Fibroblast of peridontal ligament (primary cell): ENCODE measurements at regions not wholly inside any gene's neighbourhood (a gene's known extent, or its start where the extent isn't known, plus 50 kb on each side); places are given as distances from the start of the nearest gene placed in this dataset.
"Not testable (repeated sequence)": the region's sequence is repeated elsewhere in the genome, so short reads cannot be mapped to it uniquely, and the experiment has no call there.

Experiments
- DNase-seq: peaks from one replicate; pipeline ENCODE4 v3.0.0-alpha.2; 2010; ENCODE audit errors: extremely low read depth

GRCh38 chr10:131017566-131018285, 293.8 kb downstream of the TCERG1L start:
- no peak for DNase-seq

GRCh38 chr10:131018886-131019500, 292.5 kb downstream of the TCERG1L start:
- DNase-seq: no peak

- DNase-seq: no peak
Observed at GRCh38 chr10:131019696-131020095, 291.8 kb downstream of the TCERG1L start.

DNA sequence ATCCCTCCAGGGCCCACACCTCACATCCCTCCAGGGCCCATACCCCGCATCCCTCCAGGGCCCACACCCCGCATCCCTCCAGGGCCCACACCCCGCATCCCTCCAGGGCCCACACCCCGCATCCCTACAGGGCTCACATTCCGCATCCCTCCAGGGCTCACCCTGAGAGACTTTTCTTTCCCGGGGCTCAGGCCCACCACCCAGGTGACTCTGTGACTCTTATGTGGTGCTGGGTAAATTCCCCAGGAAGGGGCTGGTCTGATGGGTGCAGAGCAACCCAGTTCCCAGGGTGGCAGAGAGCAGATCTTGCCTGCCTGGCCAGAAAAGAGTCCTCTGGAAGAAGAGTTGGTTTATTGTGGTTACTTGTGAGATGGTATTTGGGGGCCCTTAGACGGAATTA, 290.7 kb downstream of the TCERG1L start:
- DNase-seq: no peak

GRCh38 chr10:131021246-131021895, 290.1 kb downstream of the TCERG1L start:
- DNase-seq: no peak

GRCh38 chr10:131021969-131022368, 289.6 kb downstream of the TCERG1L start:
- no peak for DNase-seq

GRCh38 chr10:131022369-131022768, 289.2 kb downstream of the TCERG1L start:
- DNase-seq: no peak

- no peak for DNase-seq
Observed at GRCh38 chr10:131022981-131023380, 288.5 kb downstream of the TCERG1L start.

- no peak for DNase-seq
Observed at GRCh38 chr10:131024259-131025131, 287.0 kb downstream of the TCERG1L start.

DNA sequence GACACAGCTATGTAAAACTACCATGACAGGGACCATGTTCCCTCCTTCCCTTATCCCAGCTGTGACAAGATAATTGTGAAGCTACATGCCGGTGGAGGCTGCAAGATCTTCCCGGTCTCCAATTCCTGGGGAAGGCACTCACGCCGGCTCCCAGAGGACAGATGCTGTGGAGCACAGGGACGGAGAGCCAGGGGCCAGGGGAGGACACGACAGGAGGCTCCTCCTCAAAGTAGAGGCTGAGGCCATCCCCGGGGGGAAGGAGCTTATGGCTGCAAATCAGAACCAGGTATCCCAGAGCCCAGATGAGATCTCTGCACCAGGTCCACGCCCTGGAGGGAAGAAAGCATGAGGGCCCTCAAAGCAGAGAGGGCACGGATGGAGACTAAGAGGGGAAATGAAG, 286.2 kb downstream of the TCERG1L start:
- DNase-seq: no peak

DNA sequence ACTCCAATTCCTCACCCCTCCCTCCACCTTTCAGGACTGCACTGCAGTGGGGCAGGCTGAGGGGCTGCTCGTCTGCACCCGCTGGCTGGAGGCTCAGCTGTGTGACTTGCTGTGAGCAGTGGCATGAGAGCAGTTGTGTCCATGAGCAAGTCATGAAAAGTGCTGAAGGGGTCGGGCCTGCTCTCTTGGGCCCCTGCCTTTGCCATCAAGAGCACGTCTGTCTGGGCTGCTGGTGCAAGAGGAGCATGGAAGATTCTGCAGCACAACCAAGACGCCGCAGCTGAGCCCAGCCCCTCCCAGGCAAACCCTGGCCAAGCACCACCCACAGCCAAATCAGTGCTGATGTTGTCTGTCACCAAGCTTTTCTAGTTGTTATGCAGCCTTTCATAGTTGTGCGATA, 284.3 kb downstream of the TCERG1L start:
- DNase-seq: no peak

GRCh38 chr10:131031346-131031745, 280.2 kb downstream of the TCERG1L start:
- DNase-seq: no peak

GRCh38 chr10:131032329-131033165, 279.0 kb downstream of the TCERG1L start:
- DNase-seq: no peak

DNA sequence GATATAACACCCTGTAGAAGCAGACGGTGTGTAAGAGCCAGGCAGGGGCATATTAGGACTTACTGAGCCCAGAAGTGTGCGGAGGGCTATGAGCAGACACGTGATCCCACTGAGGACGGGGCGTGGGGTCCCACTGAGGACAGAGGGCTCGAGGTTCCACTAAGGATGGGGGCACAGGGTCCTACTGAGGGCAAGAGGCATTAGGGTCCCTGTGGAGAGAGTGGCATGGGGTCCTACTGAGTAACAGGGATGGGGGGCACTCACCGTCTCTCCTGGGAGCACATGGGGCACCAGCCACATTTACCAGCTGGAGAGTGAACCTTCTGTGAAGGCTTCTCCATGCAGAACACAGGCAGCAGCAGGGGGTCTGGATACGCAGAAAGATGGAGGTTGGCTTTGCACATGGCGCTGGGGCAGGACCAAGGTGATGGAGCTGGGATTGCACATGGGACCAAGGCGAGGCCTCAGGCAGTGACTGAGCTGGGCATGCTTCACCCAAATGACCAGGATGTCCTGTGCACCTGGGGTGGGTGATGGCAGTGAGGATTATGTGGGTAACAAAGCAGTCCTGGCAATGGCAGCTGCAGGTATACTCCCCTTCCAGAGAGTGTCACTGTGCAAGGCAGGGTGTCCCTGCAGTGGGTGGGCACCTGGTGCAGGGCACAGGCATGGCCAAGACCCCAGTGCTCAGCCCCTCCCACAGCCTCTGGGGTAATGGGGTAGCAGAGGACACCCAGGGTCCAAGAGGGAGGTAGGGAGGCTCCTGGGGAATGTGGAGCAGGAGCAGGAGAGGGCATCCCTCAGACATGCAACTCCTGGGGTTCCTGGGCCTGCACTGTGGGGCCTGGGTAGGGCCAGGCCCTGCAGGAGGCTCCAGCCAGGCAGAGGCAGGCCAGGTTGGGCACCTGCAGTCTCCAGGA, 278.1 kb downstream of the TCERG1L start:
- DNase-seq: no peak

GRCh38 chr10:131034451-131034850, 277.1 kb downstream of the TCERG1L start:
- no peak for DNase-seq

- DNase-seq: no peak
Observed at GRCh38 chr10:131035779-131036178, 275.7 kb downstream of the TCERG1L start.

DNA sequence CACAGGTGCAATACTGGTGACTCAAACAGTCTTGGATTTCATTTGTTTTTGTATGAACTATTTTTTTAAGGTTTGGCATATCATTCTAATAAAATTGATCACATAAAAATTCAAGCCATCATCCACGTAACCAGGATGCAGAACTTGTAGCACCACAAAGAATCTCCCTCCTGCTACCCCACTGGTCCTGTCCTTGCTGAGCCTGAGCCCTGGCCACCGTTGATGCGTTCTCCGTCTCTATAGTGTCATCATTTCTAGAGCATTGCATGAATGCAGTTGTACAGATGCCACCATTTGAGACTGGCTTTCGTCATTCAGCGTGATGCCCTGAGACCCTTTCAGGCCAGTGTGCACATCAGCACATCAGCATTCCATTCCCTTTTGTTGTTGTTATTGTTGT, 273.5 kb downstream of the TCERG1L start:
- no peak for DNase-seq

DNA sequence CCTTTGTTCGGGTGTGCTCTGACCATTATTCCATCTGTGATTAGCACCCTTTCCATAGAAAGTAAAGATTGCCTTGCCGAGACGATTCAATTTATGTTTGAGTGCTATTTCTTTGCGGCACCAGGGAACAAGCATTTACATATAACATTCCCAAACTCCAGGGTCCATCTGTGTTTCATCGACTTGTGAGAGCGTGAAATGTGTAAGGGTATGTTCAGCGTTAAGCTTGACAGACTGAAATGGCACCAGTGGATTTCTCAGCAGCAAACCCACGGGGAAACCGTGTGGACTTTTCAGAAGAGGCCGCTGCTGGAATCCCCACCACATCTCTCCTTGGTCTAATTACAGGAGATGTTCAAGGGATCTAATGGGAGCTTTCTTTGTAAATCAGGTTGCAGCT, 270.5 kb downstream of the TCERG1L start:
- no peak for DNase-seq

GRCh38 chr10:131041441-131041840, 270.1 kb downstream of the TCERG1L start:
- no peak for DNase-seq

- not testable (repeated sequence) for DNase-seq
Observed at GRCh38 chr10:131042015-131042414, 269.5 kb downstream of the TCERG1L start.
